ENCODE measurements at regions not wholly inside any gene's neighbourhood (a gene's known extent, or its start where the extent isn't known, plus 50 kb on each side); places are given as distances from the start of the nearest gene placed in this dataset.

- no peaks in the 10 kb centered on the region for H3K79me2 ChIP-seq (ENCODE audit: insufficient read depth, low read length)
- no peaks in the 10 kb centered on the region for H4K20me1 ChIP-seq (ENCODE audit: insufficient read depth, low read length)
- DNase-seq (ENCODE audit: low spot score) (no peak), FAIRE-seq (no peak), ATAC-seq (no peak)
- H3K27me3 ChIP-seq (ENCODE audit: control insufficient read depth in 1 of 2, insufficient read depth in 2 of 2, low read length in 2 of 2) = no peaks in the 10 kb centered on the region
- intact Hi-C loops (cut with micrococcal nuclease; ENCODE audit: unreplicated experiment) (no loop called here), in situ Hi-C loops (cut with HindIII; ENCODE audit: extremely low pct_ligation_motif_present, low pct_unique_long_range_greater_than_20kb) (no loop called here)
- H3K27ac ChIP-seq (ENCODE audit: extremely low read length, insufficient read depth, low read length) = no peak overlapping the region
- no TSS peak for BruUV-seq (replicated peaks)
- H3K4me2 ChIP-seq (ENCODE audit: low read depth, low read length) = no peak overlapping the region
- no peak overlapping the region for H3K9ac ChIP-seq (ENCODE audit: insufficient read depth, low read depth, low read length)
- no peaks in the 10 kb centered on the region for H3K4me1 ChIP-seq (ENCODE audit: insufficient read depth, low read length)
- H2AFZ ChIP-seq (ENCODE audit: low read length) = no peak overlapping the region
- peaks cover 82% of the 10 kb centered on the region for H3K9me3 ChIP-seq (ENCODE audit: low read length)
- no peaks in the 10 kb centered on the region for H3K36me3 ChIP-seq (replicated peaks in 1 of 2; ENCODE audit: control insufficient read depth in 1 of 2, insufficient read depth in 2 of 2, low read length in 2 of 2)
- ChIA-PET POLR2A (no interaction called here), CTCF (ENCODE audit: low intra/inter-chr PET ratio, low total read pairs) (no interaction called here)
- 3% methylated on average over 5 of the region's 5 CpGs for WGBS (ENCODE audit: low lambda C conversion rate)
- no peak overlapping the region for H3K4me3 ChIP-seq (replicated peaks in 1 of 3; ENCODE audit: insufficient read depth in 1 of 3, low read depth in 2 of 3, low read length in 3 of 3)
- no peak for TF ChIP-seq ZUFSP (CRISPR knock-in tag; IDR thresholded peaks at IDR 0.05; ENCODE audit: borderline replicate concordance)
- no peak for TF ChIP-seq ZBTB37 (CRISPR knock-in tag; IDR thresholded peaks at IDR 0.05)
- no peak for TF ChIP-seq HOXA5 (CRISPR knock-in tag; IDR thresholded peaks at IDR 0.05)
- TF ChIP-seq SALL2 (CRISPR knock-in tag; IDR thresholded peaks at IDR 0.05) = no peak
- TF ChIP-seq FOXC1 (CRISPR knock-in tag; IDR thresholded peaks at IDR 0.05; ENCODE audit: borderline replicate concordance) = no peak
Observed at GRCh38 chr5:166356096-166356495, 1935.3 kb upstream of the WWC1 start.
